ENCODE measurements at regions not wholly inside any gene's neighbourhood (a gene's known extent, or its start where the extent isn't known, plus 50 kb on each side); places are given as distances from the start of the nearest gene placed in this dataset.

- ChIA-PET RAD21 (ENCODE audit: unreplicated experiment) (no interaction called here), CTCF (no interaction called here), POLR2A (no interaction called here), SMC1A (ENCODE audit: uncharacterized antibody, unreplicated experiment) (no interaction called here)
- Histone ChIP-seq H3K4me3 (no peak overlapping the region), H3K4me1 (ENCODE audit: control insufficient read depth, insufficient read depth, low read length) (no peaks in the 10 kb centered on the region), H4K20me1 (ENCODE audit: control insufficient read depth, insufficient read depth) (no peaks in the 10 kb centered on the region), H3K36me3 (ENCODE audit: control insufficient read depth in 2 of 2, insufficient read depth in 2 of 2, low read length in 1 of 2) (no peaks in the 10 kb centered on the region), H3K4me2 (ENCODE audit: control insufficient read depth, insufficient read depth) (no peak overlapping the region), H3K27ac (ENCODE audit: control insufficient read depth, insufficient read depth) (no peak overlapping the region), H3K9me3 (replicated peaks; ENCODE audit: control insufficient read depth, insufficient read depth, low read length) (no peaks in the 10 kb centered on the region), H3K9ac (ENCODE audit: control insufficient read depth, insufficient read depth, low read length) (no peak overlapping the region), H3K27me3 (replicated peaks in 1 of 2; ENCODE audit: control insufficient read depth in 2 of 2, insufficient read depth in 2 of 2, low read length in 1 of 2) (no peaks in the 10 kb centered on the region), H2AFZ (ENCODE audit: control insufficient read depth, low read depth, low read length) (no peak overlapping the region), H3K79me2 (ENCODE audit: control insufficient read depth, insufficient read depth, low read length) (no peaks in the 10 kb centered on the region)
- intact Hi-C loops (cut with micrococcal nuclease; ENCODE audit: unreplicated experiment) (no loop called here), in situ Hi-C loops (cut with MboI) (no loop called here)
- 17% methylated on average over 4 of the region's 4 CpGs for WGBS (ENCODE audit: insufficient coverage, insufficient replicate concordance, low lambda C conversion rate, missing lambda C conversion rate)
- TF ChIP-seq MEF2B (IDR thresholded peaks at IDR 0.05; ENCODE audit: partially characterized antibody, poor library complexity, severe bottlenecking) = no peak
- ATAC-seq (no peak), DNase-seq (ENCODE audit: low read depth, low spot score) (no peak), FAIRE-seq (no peak)
- no TSS peak for BruUV-seq (replicated peaks)
These were observed 266.9 kb upstream of the SLCO3A1 start for GRCh38 chr15:91586560-91586959.

GRCh38 chr15:91589360-91589759 lies 264.1 kb upstream of the SLCO3A1 start:
- ATAC-seq = no peak
- Histone ChIP-seq H3K79me2 (ENCODE audit: control insufficient read depth, insufficient read depth, low read length) (no peaks in the 10 kb centered on the region), H3K9ac (ENCODE audit: control insufficient read depth, insufficient read depth, low read length) (no peak overlapping the region), H2AFZ (ENCODE audit: control insufficient read depth, low read depth, low read length) (no peak overlapping the region), H3K4me2 (ENCODE audit: control insufficient read depth, insufficient read depth) (no peak overlapping the region), H3K4me1 (ENCODE audit: control insufficient read depth, insufficient read depth, low read length) (no peaks in the 10 kb centered on the region), H3K4me3 (no peak overlapping the region), H4K20me1 (ENCODE audit: control insufficient read depth, insufficient read depth) (no peaks in the 10 kb centered on the region), H3K27me3 (replicated peaks in 1 of 2; ENCODE audit: control insufficient read depth in 2 of 2, insufficient read depth in 2 of 2, low read length in 1 of 2) (no peaks in the 10 kb centered on the region), H3K27ac (ENCODE audit: control insufficient read depth, insufficient read depth) (no peak overlapping the region), H3K9me3 (replicated peaks; ENCODE audit: control insufficient read depth, insufficient read depth, low read length) (no peaks in the 10 kb centered on the region), H3K36me3 (ENCODE audit: control insufficient read depth in 2 of 2, insufficient read depth in 2 of 2, low read length in 1 of 2) (no peaks in the 10 kb centered on the region)
- intact Hi-C loops (cut with micrococcal nuclease; ENCODE audit: unreplicated experiment) = no loop called here
- WGBS (ENCODE audit: insufficient coverage, insufficient replicate concordance, low lambda C conversion rate, missing lambda C conversion rate) = 31% methylated on average over 3 of the region's 3 CpGs
- BruUV-seq (replicated peaks) = no TSS peak
- RAD21 ChIA-PET (ENCODE audit: unreplicated experiment) = no interaction called here
- no peak for DNase-seq (ENCODE audit: low read depth, low spot score)
- SMC1A ChIA-PET (ENCODE audit: uncharacterized antibody, unreplicated experiment) = no interaction called here
- CTCF ChIA-PET = no interaction called here
- no peak for FAIRE-seq
- in situ Hi-C loops (cut with MboI) = no loop called here
- POLR2A ChIA-PET = no interaction called here
- no peak for TF ChIP-seq SREBF1 (IDR thresholded peaks at IDR 0.05; ENCODE audit: low read length)
- no peak for TF ChIP-seq BCL11A (IDR thresholded peaks at IDR 0.05; ENCODE audit: low read depth, low read length)
- TF ChIP-seq ELK1 (IDR thresholded peaks at IDR 0.05; ENCODE audit: low read depth, low read length) = no peak
- no peak for TF ChIP-seq ZNF592 (IDR thresholded peaks at IDR 0.05)
- TF ChIP-seq HSF1 (IDR thresholded peaks at IDR 0.05; ENCODE audit: low read depth, low read length) = no peak
- TF ChIP-seq MTA2 (IDR thresholded peaks at IDR 0.05; ENCODE audit: low read depth) = no peak
- TF ChIP-seq CBX5 (IDR thresholded peaks at IDR 0.05; ENCODE audit: low read depth) = no peak
- no peak for TF ChIP-seq GABPA (IDR thresholded peaks at IDR 0.05; ENCODE audit: low read depth)
